ELF-1 (cell line): ENCODE measurements at regions not wholly inside any gene's neighbourhood (a gene's known extent, or its start where the extent isn't known, plus 50 kb on each side); places are given as distances from the start of the nearest gene placed in this dataset.

ENCODE experiments used
- DNase-seq: peaks from one replicate; pipeline ENCODE4 v3.0.0-alpha.2; 2016; ENCODE audit warnings: low read depth, low spot score

GRCh38 chr3:107238787-107239186 is 138.5 kb upstream of the CCDC54 start:
- DNase-seq: no peak

- no peak for DNase-seq
Measured at GRCh38 chr3:107239703-107240102, 137.5 kb upstream of the CCDC54 start.

- DNase-seq: peak; percentile 71
Measured at GRCh38 chr3:107240183-107241091, 136.8 kb upstream of the CCDC54 start.

GRCh38 chr3:107241217-107241616 is 136.0 kb upstream of the CCDC54 start:
- DNase-seq: peak; percentile 39

- no peak for DNase-seq
Measured at GRCh38 chr3:107242579-107242978, 134.7 kb upstream of the CCDC54 start.

- no peak for DNase-seq
Measured at GRCh38 chr3:107247116-107247515, 130.1 kb upstream of the CCDC54 start.

GRCh38 chr3:107249132-107249531 is 128.1 kb upstream of the CCDC54 start:
- DNase-seq: no peak

- no peak for DNase-seq
Measured at GRCh38 chr3:107250221-107250620, 127.0 kb upstream of the CCDC54 start.

- DNase-seq: no peak
Measured at GRCh38 chr3:107251819-107252218, 125.4 kb upstream of the CCDC54 start.

- DNase-seq: no peak
Measured at GRCh38 chr3:107256963-107257362, 120.3 kb upstream of the CCDC54 start.

- DNase-seq: no peak
Measured at GRCh38 chr3:107258300-107258699, 118.9 kb upstream of the CCDC54 start.

- DNase-seq: no peak
Measured at GRCh38 chr3:107260207-107260606, 117.0 kb upstream of the CCDC54 start.

GRCh38 chr3:107263269-107264021 is 113.8 kb upstream of the CCDC54 start:
- no peak for DNase-seq

- peak; percentile 43 for DNase-seq
Measured at GRCh38 chr3:107264888-107265287, 112.4 kb upstream of the CCDC54 start.

- no peak for DNase-seq
Measured at GRCh38 chr3:107265526-107265925, 111.7 kb upstream of the CCDC54 start.

GRCh38 chr3:107268469-107268868 is 108.8 kb upstream of the CCDC54 start:
- DNase-seq: peak; percentile 3

GRCh38 chr3:107269136-107269535 is 108.1 kb upstream of the CCDC54 start:
- peak; percentile 13 for DNase-seq

- no peak for DNase-seq
Measured at GRCh38 chr3:107271787-107272387, 105.4 kb upstream of the CCDC54 start.

- DNase-seq: no peak
Measured at GRCh38 chr3:107272471-107272870, 104.8 kb upstream of the CCDC54 start.

GRCh38 chr3:107272885-107273284 is 104.4 kb upstream of the CCDC54 start:
- no peak for DNase-seq

- no peak for DNase-seq
Measured at GRCh38 chr3:107273771-107274170, 103.5 kb upstream of the CCDC54 start.

GRCh38 chr3:107275511-107275910 is 101.7 kb upstream of the CCDC54 start:
- no peak for DNase-seq
